IPS DF 6.9 (cell line): ENCODE measurements at regions not wholly inside any gene's neighbourhood (a gene's known extent, or its start where the extent isn't known, plus 50 kb on each side); places are given as distances from the start of the nearest gene placed in this dataset.

Source experiments
- DNase-seq: peaks from one replicate; pipeline ENCODE4 v3.0.0-alpha.2; 2013; ENCODE audit warnings: low read depth, low spot score
- H3K27ac ChIP-seq: one replicate; pipeline ENCODE4 v1.5.1; 2013; ENCODE audit warnings: low read length, control low read depth
- H3K27me3 ChIP-seq: 2 replicates; pipeline ENCODE4 v1.6.1; 2013; ENCODE audit warnings: mild to moderate bottlenecking, low read length; ENCODE audit not compliant: control insufficient read depth, insufficient read depth
- H3K36me3 ChIP-seq: 2 replicates; pipeline ENCODE4 v1.6.1; 2013; ENCODE audit warnings: low read length; ENCODE audit not compliant: control insufficient read depth, insufficient read depth
- H3K4me1 ChIP-seq: 2 replicates; pipeline ENCODE4 v1.6.1; 2013; ENCODE audit warnings: low read length; ENCODE audit not compliant: control insufficient read depth, insufficient read depth
- H3K4me3 ChIP-seq: 2 replicates; pipeline ENCODE4 v1.5.1; 2013; ENCODE audit warnings: mild to moderate bottlenecking, low read length
- H3K9me3 ChIP-seq: 2 replicates; pipeline ENCODE4 v1.6.1; 2013; ENCODE audit warnings: low read length, inconsistent platforms; ENCODE audit not compliant: control insufficient read depth, insufficient read depth
- WGBS: extraction: QIAGEN DNeasy Blood & Tissue Kit; methylation state at CpG from one replicate; pipeline ENCODE4 v1.1.7; 2013; ENCODE audit warnings: mixed read lengths, missing lambda C conversion rate; ENCODE audit not compliant: insufficient read length, insufficient coverage; 5-methylcytosine and 5-hydroxymethylcytosine counted together

DNA sequence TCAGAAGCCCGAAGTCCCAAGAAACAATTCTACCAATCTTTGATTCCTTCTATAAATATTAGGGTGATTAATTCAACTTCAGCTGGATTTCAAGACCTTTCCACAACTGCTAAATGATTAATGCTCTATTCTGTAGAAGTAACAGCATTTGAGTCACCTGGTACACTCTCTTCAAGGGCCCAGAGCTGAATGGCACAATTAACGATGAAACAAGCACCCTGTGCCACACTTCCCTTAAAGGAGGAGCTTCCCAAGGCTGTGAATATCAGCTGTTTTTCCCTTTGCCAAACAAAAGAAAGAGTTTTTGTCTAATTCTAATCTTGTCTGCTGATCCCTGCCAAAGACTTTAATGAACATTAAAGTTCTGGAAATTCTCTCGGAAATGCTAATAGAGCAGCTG lies 56.0 kb downstream of the BOD1L2 start:
- WGBS = no CpG with 5 or more reads among the region's 3 CpGs
- no peaks in the 10 kb centered on the region for H3K4me1 ChIP-seq
- no peak for DNase-seq
- H3K4me3 ChIP-seq = no peak overlapping the region
- H3K27ac ChIP-seq = no peak overlapping the region
- no peaks in the 10 kb centered on the region for H3K27me3 ChIP-seq
- H3K36me3 ChIP-seq = no peaks in the 10 kb centered on the region
- H3K9me3 ChIP-seq = no peaks in the 10 kb centered on the region

DNA sequence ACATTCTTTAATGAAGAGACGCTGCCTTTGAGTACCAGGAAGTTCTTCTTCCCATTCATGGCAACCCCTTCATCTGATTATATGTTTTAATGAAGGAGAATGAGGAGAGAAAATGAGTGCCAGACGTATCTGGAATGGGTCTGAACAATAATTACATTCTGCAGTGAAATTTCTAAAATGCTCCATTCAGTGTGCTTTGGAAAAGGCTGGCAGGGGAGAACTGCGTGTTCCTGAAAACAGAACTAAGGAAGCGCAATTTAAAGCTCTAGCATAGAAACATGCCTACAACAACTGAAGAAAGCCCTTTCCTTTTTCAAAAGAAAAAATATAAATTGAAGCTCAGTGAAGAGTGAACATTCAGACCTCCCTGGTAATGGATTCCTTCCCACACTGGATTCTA lies 58.8 kb downstream of the BOD1L2 start:
- no peak overlapping the region for H3K27ac ChIP-seq
- no peaks in the 10 kb centered on the region for H3K27me3 ChIP-seq
- no peak for DNase-seq
- H3K4me1 ChIP-seq = 0 out of 2 replicates have a peak, but pooled peaks cover 2% of the 10 kb centered on the region
- WGBS = no CpG with 5 or more reads among the region's 4 CpGs
- H3K4me3 ChIP-seq = no peak overlapping the region
- H3K36me3 ChIP-seq = no peaks in the 10 kb centered on the region
- no peaks in the 10 kb centered on the region for H3K9me3 ChIP-seq

- Histone ChIP-seq H3K36me3 (no peaks in the 10 kb centered on the region), H3K27ac (no peak overlapping the region), H3K4me1 (0 out of 2 replicates have a peak, but pooled peaks cover 2% of the 10 kb centered on the region), H3K27me3 (no peaks in the 10 kb centered on the region), H3K9me3 (no peaks in the 10 kb centered on the region), H3K4me3 (no peak overlapping the region)
- no CpG with 5 or more reads among the region's 6 CpGs for WGBS
- DNase-seq = no peak
Measured at GRCh38 chr18:57207124-57207916, 60.4 kb downstream of the BOD1L2 start.

DNA sequence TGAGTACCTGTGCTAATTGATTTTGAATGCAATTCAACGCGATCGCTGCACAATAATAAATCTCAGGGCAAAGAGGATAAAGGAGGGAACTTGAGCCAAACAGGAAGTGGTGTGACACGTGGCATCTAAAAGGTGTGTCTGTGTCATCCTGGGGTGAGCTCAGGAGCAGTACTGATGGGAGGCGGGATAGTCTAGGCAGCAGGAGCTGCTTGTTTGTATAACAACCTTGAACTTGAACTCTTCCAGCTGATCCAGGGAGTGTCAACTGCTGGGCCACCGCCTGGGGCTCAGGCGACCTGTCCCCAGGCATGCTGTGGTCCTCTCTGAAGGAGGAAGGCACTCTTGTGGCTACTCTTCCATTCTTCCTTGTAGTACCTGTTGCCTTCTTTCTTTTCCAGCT lies 61.2 kb downstream of the BOD1L2 start:
- Histone ChIP-seq H3K9me3 (no peaks in the 10 kb centered on the region), H3K27me3 (no peaks in the 10 kb centered on the region), H3K36me3 (no peaks in the 10 kb centered on the region), H3K4me3 (no peak overlapping the region), H3K27ac (no peak overlapping the region), H3K4me1 (0 out of 2 replicates have a peak, but pooled peaks cover 2% of the 10 kb centered on the region)
- DNase-seq = no peak
- WGBS = no CpG with 5 or more reads among the region's 7 CpGs

DNA sequence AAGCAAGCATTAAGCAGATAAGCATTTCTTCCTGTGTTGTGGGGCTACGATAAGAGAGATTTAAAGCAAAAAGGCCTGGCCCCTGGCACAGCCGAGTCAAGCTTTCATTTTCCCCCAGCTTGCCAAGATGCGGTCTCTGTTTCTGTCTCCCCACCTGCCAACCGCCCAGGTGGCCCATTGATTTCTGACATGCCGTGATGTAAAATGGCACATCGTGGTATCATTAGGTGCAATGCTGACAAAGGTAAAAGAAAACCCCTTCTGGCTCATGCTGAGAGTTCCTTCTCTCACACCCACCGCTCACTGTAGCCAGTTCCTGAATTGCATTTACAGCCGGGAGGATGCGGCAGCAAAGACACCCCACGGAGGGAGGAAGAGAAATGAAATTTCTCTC lies 62.8 kb downstream of the BOD1L2 start:
- no peaks in the 10 kb centered on the region for H3K27me3 ChIP-seq
- H3K4me1 ChIP-seq = 0 out of 2 replicates have a peak, but pooled peaks cover 2% of the 10 kb centered on the region
- no peaks in the 10 kb centered on the region for H3K36me3 ChIP-seq
- no peaks in the 10 kb centered on the region for H3K9me3 ChIP-seq
- no CpG with 5 or more reads among the region's 10 CpGs for WGBS
- H3K27ac ChIP-seq = no peak overlapping the region
- no peak for DNase-seq
- H3K4me3 ChIP-seq = no peak overlapping the region

GRCh38 chr18:57210107-57210715 lies 63.3 kb downstream of the BOD1L2 start:
- Histone ChIP-seq H3K27me3 (no peaks in the 10 kb centered on the region), H3K4me3 (no peak overlapping the region), H3K9me3 (no peaks in the 10 kb centered on the region), H3K36me3 (no peaks in the 10 kb centered on the region), H3K4me1 (0 out of 2 replicates have a peak, but pooled peaks cover 2% of the 10 kb centered on the region), H3K27ac (no peak overlapping the region)
- no CpG with 5 or more reads among the region's 11 CpGs for WGBS
- DNase-seq = no peak

DNA sequence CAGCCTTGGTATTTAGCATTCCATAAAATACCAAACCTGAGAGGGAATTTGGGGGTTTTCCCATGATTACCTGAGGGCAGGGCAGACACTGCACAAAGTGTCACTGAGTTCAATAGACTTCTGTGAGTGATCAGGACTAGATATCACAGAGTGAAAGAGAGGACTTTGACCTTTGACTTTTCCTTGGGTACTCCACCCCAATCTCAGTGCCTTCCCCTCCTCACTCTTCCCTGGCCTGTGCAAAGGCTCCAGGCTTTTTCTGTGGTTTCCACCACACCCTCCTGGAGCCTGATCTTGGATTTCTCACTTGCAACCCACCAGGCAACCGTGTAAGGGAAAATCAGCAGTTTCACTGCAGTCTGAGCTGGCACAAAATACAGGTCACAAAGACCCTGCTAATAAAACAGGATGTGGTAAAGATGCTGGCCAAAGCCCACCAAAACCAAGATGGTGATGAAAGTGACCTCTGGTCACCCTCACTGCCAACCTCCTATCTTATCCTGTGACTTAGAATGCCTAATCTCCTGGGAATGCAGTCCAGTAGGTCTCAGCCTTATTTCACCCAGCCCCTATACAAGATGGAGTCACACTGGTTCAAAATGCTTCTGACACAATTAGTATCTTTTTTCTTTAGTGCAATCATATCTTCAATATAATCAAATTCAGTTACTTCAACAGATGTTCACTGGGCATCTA lies 64.0 kb downstream of the BOD1L2 start:
- no CpG with 5 or more reads among the region's 1 CpG for WGBS
- Histone ChIP-seq H3K27ac (no peak overlapping the region), H3K36me3 (no peaks in the 10 kb centered on the region), H3K27me3 (no peaks in the 10 kb centered on the region), H3K4me3 (no peak overlapping the region), H3K4me1 (0 out of 2 replicates have a peak, but pooled peaks cover 2% of the 10 kb centered on the region), H3K9me3 (no peaks in the 10 kb centered on the region)
- DNase-seq = no peak

DNA sequence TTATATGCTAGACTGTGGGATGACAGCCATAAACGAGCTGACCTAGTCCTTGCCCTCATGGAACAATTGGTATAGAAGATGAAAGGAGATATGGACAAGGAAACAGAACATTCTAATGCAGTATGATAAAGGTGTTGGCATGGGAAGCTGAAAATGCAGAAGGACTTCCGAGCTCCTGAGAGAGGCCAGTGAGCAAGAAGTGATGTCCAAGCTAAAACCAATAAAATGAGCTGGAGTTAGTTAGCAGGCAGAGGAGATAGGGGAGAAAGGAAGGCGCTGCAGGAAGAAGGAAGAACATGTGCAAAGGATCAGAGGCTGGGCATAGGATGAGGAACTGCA lies 64.5 kb downstream of the BOD1L2 start:
- no peak for DNase-seq
- WGBS = no CpG with 5 or more reads among the region's 3 CpGs
- no peaks in the 10 kb centered on the region for H3K27me3 ChIP-seq
- H3K9me3 ChIP-seq = no peaks in the 10 kb centered on the region
- no peak overlapping the region for H3K4me3 ChIP-seq
- H3K36me3 ChIP-seq = no peaks in the 10 kb centered on the region
- no peak overlapping the region for H3K27ac ChIP-seq
- H3K4me1 ChIP-seq = 0 out of 2 replicates have a peak, but pooled peaks cover 2% of the 10 kb centered on the region

GRCh38 chr18:57211776-57212175 lies 64.9 kb downstream of the BOD1L2 start:
- no peak for DNase-seq
- H3K36me3 ChIP-seq = no peaks in the 10 kb centered on the region
- no peaks in the 10 kb centered on the region for H3K27me3 ChIP-seq
- 0 out of 2 replicates have a peak, but pooled peaks cover 2% of the 10 kb centered on the region for H3K4me1 ChIP-seq
- no peak overlapping the region for H3K27ac ChIP-seq
- H3K4me3 ChIP-seq = no peak overlapping the region
- H3K9me3 ChIP-seq = no peaks in the 10 kb centered on the region
- WGBS = no CpG with 5 or more reads among the region's 1 CpG

GRCh38 chr18:57212678-57213077 lies 65.8 kb downstream of the BOD1L2 start:
- no CpG with 5 or more reads among the region's 7 CpGs for WGBS
- H3K27ac ChIP-seq = no peak overlapping the region
- no peak overlapping the region for H3K4me3 ChIP-seq
- H3K4me1 ChIP-seq = 0 out of 2 replicates have a peak, but pooled peaks cover 2% of the 10 kb centered on the region
- no peaks in the 10 kb centered on the region for H3K36me3 ChIP-seq
- no peaks in the 10 kb centered on the region for H3K9me3 ChIP-seq
- H3K27me3 ChIP-seq = no peaks in the 10 kb centered on the region
- DNase-seq = no peak
